ENCODE measurements at regions not wholly inside any gene's neighbourhood (a gene's known extent, or its start where the extent isn't known, plus 50 kb on each side); places are given as distances from the start of the nearest gene placed in this dataset.

GRCh38 chr1:14363036-14363590 lies 235.4 kb upstream of the KAZN start:
- Histone ChIP-seq H3K4me3 (ENCODE audit: low read length) (no peak overlapping the region), H3K9me2 (replicated peaks; ENCODE audit: control insufficient read depth, low read length) (no peaks in the 10 kb centered on the region)
- no peak for TF ChIP-seq EZH2phosphoT487 (IDR thresholded peaks at IDR 0.05; ENCODE audit: borderline replicate concordance, low read length)

GRCh38 chr1:14363707-14364413 lies 234.6 kb upstream of the KAZN start:
- H3K27ac ChIP-seq (ENCODE audit: low read depth, low read length): no peak overlapping the region
- no peaks in the 10 kb centered on the region for H3K36me3 ChIP-seq (ENCODE audit: control insufficient read depth, low read length)
- no peaks in the 10 kb centered on the region for H3K4me1 ChIP-seq (ENCODE audit: control insufficient read depth, low read length)
- no peaks in the 10 kb centered on the region for H4K20me1 ChIP-seq (ENCODE audit: control insufficient read depth, insufficient read depth, low read depth, low read length)
- H3K4me3 ChIP-seq (ENCODE audit: low read length): no peak overlapping the region
- H3K27me3 ChIP-seq (ENCODE audit: control insufficient read depth, low read length): no peaks in the 10 kb centered on the region
- no peaks in the 10 kb centered on the region for H3K9me2 ChIP-seq (replicated peaks; ENCODE audit: control insufficient read depth, low read length)
- H3F3A ChIP-seq (ENCODE audit: control insufficient read depth, insufficient read depth): no peaks in the 10 kb centered on the region
- no peak overlapping the region for H3K4me2 ChIP-seq (ENCODE audit: low read length)
- H3K79me2 ChIP-seq (ENCODE audit: control insufficient read depth, low read length): no peaks in the 10 kb centered on the region
- TF ChIP-seq CTCF (IDR thresholded peaks at IDR 0.05; ENCODE audit: low read depth, low read length, poor library complexity, severe bottlenecking) (no peak), EZH2phosphoT487 (IDR thresholded peaks at IDR 0.05; ENCODE audit: borderline replicate concordance, low read length) (no peak)
- no peaks in the 10 kb centered on the region for H3K9me3 ChIP-seq (ENCODE audit: control insufficient read depth, insufficient read depth, low read length)

More at GRCh38 chr1:14363036-14363590, 235.4 kb upstream of the KAZN start:
- H3K4me1 ChIP-seq (ENCODE audit: control insufficient read depth, low read length): no peaks in the 10 kb centered on the region
- H3K79me2 ChIP-seq (ENCODE audit: control insufficient read depth, low read length): no peaks in the 10 kb centered on the region
- no peaks in the 10 kb centered on the region for H3K9me3 ChIP-seq (ENCODE audit: control insufficient read depth, insufficient read depth, low read length)
- H3F3A ChIP-seq (ENCODE audit: control insufficient read depth, insufficient read depth): no peaks in the 10 kb centered on the region
- H3K36me3 ChIP-seq (ENCODE audit: control insufficient read depth, low read length): no peaks in the 10 kb centered on the region
- H3K4me2 ChIP-seq (ENCODE audit: low read length): no peak overlapping the region
- no peaks in the 10 kb centered on the region for H3K27me3 ChIP-seq (ENCODE audit: control insufficient read depth, low read length)
- H3K27ac ChIP-seq (ENCODE audit: low read depth, low read length): no peak overlapping the region
- H4K20me1 ChIP-seq (ENCODE audit: control insufficient read depth, insufficient read depth, low read depth, low read length): no peaks in the 10 kb centered on the region

DNA sequence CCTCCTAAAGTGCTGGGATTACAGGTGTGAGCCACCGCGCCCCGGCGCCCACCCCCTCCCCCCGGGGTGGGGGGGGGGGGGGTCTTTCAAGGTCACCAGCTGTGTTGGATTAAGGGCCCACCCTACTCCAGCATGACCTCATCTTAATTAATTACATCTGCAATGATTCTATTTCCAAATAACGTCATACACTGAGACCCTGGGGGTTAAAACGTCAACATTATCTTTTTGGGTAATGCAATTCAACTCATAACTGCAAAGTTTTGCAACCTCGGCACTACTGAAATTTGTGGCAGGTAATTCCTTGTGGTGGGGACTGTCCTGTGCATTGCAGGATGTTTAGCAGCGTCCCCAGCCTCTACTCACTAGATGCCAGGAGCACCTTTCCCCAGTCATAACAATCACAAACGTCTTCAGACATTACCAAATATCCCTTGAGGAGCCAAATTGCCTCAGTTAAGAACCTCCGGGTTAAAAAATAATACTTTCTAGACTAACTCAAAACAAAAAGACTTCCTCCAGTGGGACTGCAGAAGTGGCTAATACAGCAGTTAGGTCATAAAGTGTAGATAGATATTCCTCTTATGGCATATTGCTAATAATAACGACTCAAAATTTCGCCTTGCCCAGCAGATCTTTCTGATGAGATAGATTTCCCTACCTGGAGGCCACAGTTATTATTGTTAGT lies 233.0 kb upstream of the KAZN start:
- H3K27me3 ChIP-seq (ENCODE audit: control insufficient read depth, low read length): peaks cover 7% of the 10 kb centered on the region

More for the DNA sequence above, 233.0 kb upstream of the KAZN start:
- no peaks in the 10 kb centered on the region for H3K36me3 ChIP-seq (ENCODE audit: control insufficient read depth, low read length)
- H3F3A ChIP-seq (ENCODE audit: control insufficient read depth, insufficient read depth): no peaks in the 10 kb centered on the region
- H3K9me3 ChIP-seq (ENCODE audit: control insufficient read depth, insufficient read depth, low read length): no peaks in the 10 kb centered on the region
- H4K20me1 ChIP-seq (ENCODE audit: control insufficient read depth, insufficient read depth, low read depth, low read length): no peaks in the 10 kb centered on the region
- H3K4me1 ChIP-seq (ENCODE audit: control insufficient read depth, low read length): no peaks in the 10 kb centered on the region
- H3K9me2 ChIP-seq (replicated peaks; ENCODE audit: control insufficient read depth, low read length): no peaks in the 10 kb centered on the region
- H3K4me2 ChIP-seq (ENCODE audit: low read length): no peak overlapping the region
- H3K27ac ChIP-seq (ENCODE audit: low read depth, low read length): no peak overlapping the region
- H3K4me3 ChIP-seq (ENCODE audit: low read length): no peak overlapping the region
- no peaks in the 10 kb centered on the region for H3K79me2 ChIP-seq (ENCODE audit: control insufficient read depth, low read length)
- TF ChIP-seq CTCF (IDR thresholded peaks at IDR 0.05; ENCODE audit: low read depth, low read length, poor library complexity, severe bottlenecking): no peak
- TF ChIP-seq EZH2phosphoT487 (IDR thresholded peaks at IDR 0.05; ENCODE audit: borderline replicate concordance, low read length): no peak

Data from DOHH2 (cell line).